ENCODE measurements at regions not wholly inside any gene's neighbourhood (a gene's known extent, or its start where the extent isn't known, plus 50 kb on each side); places are given as distances from the start of the nearest gene placed in this dataset.

GRCh38 chr5:155750571-155750970 is 576.4 kb upstream of the SGCD start:
- no peaks in the 10 kb centered on the region for H3K27me3 ChIP-seq (ENCODE audit: insufficient read depth, low read length)
- H3K4me3 ChIP-seq (replicated peaks in 1 of 2; ENCODE audit: low read depth in 1 of 2, low read length in 2 of 2), result no peak overlapping the region
- POLR2A ChIA-PET, result no interaction called here
- H3K4me1 ChIP-seq (ENCODE audit: control insufficient read depth in 1 of 2, insufficient read depth in 2 of 2, low read length in 2 of 2), result no peaks in the 10 kb centered on the region
- H3K27ac ChIP-seq (ENCODE audit: low read depth, low read length), result no peak overlapping the region
- no peak overlapping the region for H2AFZ ChIP-seq (ENCODE audit: low read depth, low read length, poor library complexity, severe bottlenecking)
- no peaks in the 10 kb centered on the region for H4K20me1 ChIP-seq (ENCODE audit: insufficient read depth)
- no peak overlapping the region for H3K9ac ChIP-seq (ENCODE audit: low read length)
- no peak overlapping the region for H3K4me2 ChIP-seq (ENCODE audit: low read length)
- no peaks in the 10 kb centered on the region for H3K9me2 ChIP-seq (ENCODE audit: insufficient read depth)
- H3K36me3 ChIP-seq (ENCODE audit: control insufficient read depth in 1 of 2, insufficient read depth in 2 of 2, low read length in 2 of 2), result no peaks in the 10 kb centered on the region
- H3K79me2 ChIP-seq (ENCODE audit: insufficient read depth, low read length), result no peaks in the 10 kb centered on the region
- H3K9me3 ChIP-seq (ENCODE audit: control insufficient read depth in 1 of 2, insufficient read depth in 1 of 2, low read depth in 1 of 2, low read length in 2 of 2), result peaks cover 0 to 4% of the 10 kb centered on the region in 2 experiments; a peak in 2 of 4 replicates
- DNase-seq (ENCODE audit: low read depth, low spot score) (no peak), ATAC-seq (no peak)
- CTCF ChIA-PET, result no interaction called here
- TF ChIP-seq SP1 (IDR thresholded peaks at IDR 0.05; ENCODE audit: low read depth) (no peak), SRF (IDR thresholded peaks at IDR 0.05; ENCODE audit: low read depth) (no peak), POLR2A (IDR thresholded peaks at IDR 0.05; ENCODE audit: borderline replicate concordance, extremely low read depth, insufficient read depth, insufficient read length) (no peak), MAX (IDR thresholded peaks at IDR 0.05) (no peak), ZBTB33 (IDR thresholded peaks at IDR 0.05; ENCODE audit: extremely low read depth, insufficient replicate concordance, low read length) (no peak), CEBPB (IDR thresholded peaks at IDR 0.05; ENCODE audit: low read depth) (no peak), RAD21 (IDR thresholded peaks at IDR 0.05; ENCODE audit: low read depth) (no peak)
- intact Hi-C loops (cut with micrococcal nuclease), result no loop called here
- RAD21 ChIA-PET (ENCODE audit: low non-redundant PET in 1 of 2, low total read pairs in 2 of 2, uncharacterized antibody in 2 of 2, unreplicated experiment in 2 of 2), result no interaction called here
- BruUV-seq (replicated peaks), result no TSS peak

- ChIA-PET RAD21 (ENCODE audit: low non-redundant PET in 1 of 2, low total read pairs in 2 of 2, uncharacterized antibody in 2 of 2, unreplicated experiment in 2 of 2) (no interaction called here), POLR2A (no interaction called here), CTCF (no interaction called here)
- ATAC-seq (no peak), DNase-seq (ENCODE audit: low read depth, low spot score) (no peak)
- no TSS peak for BruUV-seq (replicated peaks)
- TF ChIP-seq ELF1 (IDR thresholded peaks at IDR 0.05; ENCODE audit: borderline replicate concordance, low read depth) (no peak), CTCF (IDR thresholded peaks at IDR 0.05 in 2 of 3, conservative IDR thresholded peaks at IDR 0.05 in 1 of 3; ENCODE audit: borderline replicate concordance in 1 of 3, insufficient read depth in 1 of 3, low read depth in 2 of 3, low read length in 2 of 3) (no peak)
- H3K9me3 ChIP-seq (ENCODE audit: control insufficient read depth in 1 of 2, insufficient read depth in 1 of 2, low read depth in 1 of 2, low read length in 2 of 2), result peaks cover 0 to 7% of the 10 kb centered on the region in 2 experiments; a peak in 2 of 4 replicates
- H3K27me3 ChIP-seq (ENCODE audit: insufficient read depth, low read length), result no peaks in the 10 kb centered on the region
- intact Hi-C loops (cut with micrococcal nuclease), result no loop called here
- no peak overlapping the region for H3K9ac ChIP-seq (ENCODE audit: low read length)
- no peaks in the 10 kb centered on the region for H3K79me2 ChIP-seq (ENCODE audit: insufficient read depth, low read length)
- H3K4me1 ChIP-seq (ENCODE audit: control insufficient read depth in 1 of 2, insufficient read depth in 2 of 2, low read length in 2 of 2), result no peaks in the 10 kb centered on the region
- no peaks in the 10 kb centered on the region for H4K20me1 ChIP-seq (ENCODE audit: insufficient read depth)
- no peak overlapping the region for H3K27ac ChIP-seq (ENCODE audit: low read depth, low read length)
- no peaks in the 10 kb centered on the region for H3K36me3 ChIP-seq (ENCODE audit: control insufficient read depth in 1 of 2, insufficient read depth in 2 of 2, low read length in 2 of 2)
- no peaks in the 10 kb centered on the region for H3K9me2 ChIP-seq (ENCODE audit: insufficient read depth)
- H2AFZ ChIP-seq (ENCODE audit: low read depth, low read length, poor library complexity, severe bottlenecking), result no peak overlapping the region
- H3K4me3 ChIP-seq (replicated peaks in 1 of 2; ENCODE audit: low read depth in 1 of 2, low read length in 2 of 2), result no peak overlapping the region
- no peak overlapping the region for H3K4me2 ChIP-seq (ENCODE audit: low read length)
These were observed 572.9 kb upstream of the SGCD start for GRCh38 chr5:155753943-155754581.
